HG03442 (cell line): ENCODE measurements at regions not wholly inside any gene's neighbourhood (a gene's known extent, or its start where the extent isn't known, plus 50 kb on each side); places are given as distances from the start of the nearest gene placed in this dataset.

Experiments
- ATAC-seq: cut with Tn5 transposase; IDR thresholded peaks from one replicate; pipeline ENCODE4 v1.9.1; 2021; ENCODE audit warnings: mild to moderate bottlenecking, moderate library complexity; ENCODE audit not compliant: unreplicated experiment

- no peak for ATAC-seq
Measured at GRCh38 chr1:62981434-62981833, 197.5 kb downstream of the ATG4C start.

GRCh38 chr1:62988867-62989266 is 204.9 kb downstream of the ATG4C start:
- no peak for ATAC-seq

GRCh38 chr1:62989497-62989896 is 205.6 kb downstream of the ATG4C start:
- no peak for ATAC-seq

GRCh38 chr1:62991152-62991551 is 207.2 kb downstream of the ATG4C start:
- no peak for ATAC-seq

- ATAC-seq = no peak
Measured at GRCh38 chr1:62993844-62994243, 209.9 kb downstream of the ATG4C start.

GRCh38 chr1:62995173-62995572 is 211.2 kb downstream of the ATG4C start:
- no peak for ATAC-seq

- ATAC-seq = no peak
Measured at GRCh38 chr1:62997884-62998283, 214.0 kb downstream of the ATG4C start.

- ATAC-seq = no peak
Measured at GRCh38 chr1:62998845-62999649, 215.1 kb downstream of the ATG4C start.

GRCh38 chr1:63000508-63000907 is 216.6 kb downstream of the ATG4C start:
- no peak for ATAC-seq

- no peak for ATAC-seq
Measured at GRCh38 chr1:63004868-63005267, 220.9 kb downstream of the ATG4C start.

GRCh38 chr1:63005812-63006211 is 221.9 kb downstream of the ATG4C start:
- ATAC-seq = no peak

GRCh38 chr1:63009421-63009820 is 225.5 kb downstream of the ATG4C start:
- no peak for ATAC-seq

GRCh38 chr1:63010913-63011660 is 227.2 kb downstream of the ATG4C start:
- ATAC-seq = no peak

GRCh38 chr1:63012339-63012738 is 228.4 kb downstream of the ATG4C start:
- ATAC-seq = no peak

- no peak for ATAC-seq
Measured at GRCh38 chr1:63014267-63014666, 230.3 kb downstream of the ATG4C start.

GRCh38 chr1:63022319-63022718 is 238.4 kb downstream of the ATG4C start:
- no peak for ATAC-seq

GRCh38 chr1:63023171-63023570 is 239.2 kb downstream of the ATG4C start:
- no peak for ATAC-seq

GRCh38 chr1:63023637-63024036 is 239.7 kb downstream of the ATG4C start:
- no peak for ATAC-seq

GRCh38 chr1:63024132-63024531 is 240.2 kb downstream of the ATG4C start:
- no peak for ATAC-seq

- no peak for ATAC-seq
Measured at GRCh38 chr1:63027176-63027575, 243.2 kb downstream of the ATG4C start.

- ATAC-seq = no peak
Measured at GRCh38 chr1:63032171-63032570, 248.2 kb downstream of the ATG4C start.

- ATAC-seq = no peak
Measured at GRCh38 chr1:63033211-63033610, 249.3 kb downstream of the ATG4C start.
